ENCODE measurements at regions not wholly inside any gene's neighbourhood (a gene's known extent, or its start where the extent isn't known, plus 50 kb on each side); places are given as distances from the start of the nearest gene placed in this dataset.

DNA sequence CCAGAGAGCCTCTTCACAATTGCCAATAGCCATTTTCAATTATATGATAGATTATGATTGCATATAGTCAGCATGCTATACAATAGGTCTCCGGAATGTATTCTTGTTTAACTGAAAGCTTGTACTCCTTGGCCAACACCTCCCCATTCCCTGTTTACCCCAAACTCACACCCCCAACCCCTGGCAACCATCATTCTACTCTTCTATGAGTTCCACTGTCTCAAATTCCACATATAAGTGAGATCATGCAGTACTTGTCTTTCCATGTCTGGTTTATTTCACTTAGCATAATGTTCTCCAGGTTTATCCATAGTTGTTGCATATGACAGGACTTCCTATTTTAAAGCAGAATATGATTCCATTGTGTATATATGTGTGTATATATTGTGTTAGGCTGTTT, 110.7 kb upstream of the STC2 start:
- TF ChIP-seq, protein P1, sequence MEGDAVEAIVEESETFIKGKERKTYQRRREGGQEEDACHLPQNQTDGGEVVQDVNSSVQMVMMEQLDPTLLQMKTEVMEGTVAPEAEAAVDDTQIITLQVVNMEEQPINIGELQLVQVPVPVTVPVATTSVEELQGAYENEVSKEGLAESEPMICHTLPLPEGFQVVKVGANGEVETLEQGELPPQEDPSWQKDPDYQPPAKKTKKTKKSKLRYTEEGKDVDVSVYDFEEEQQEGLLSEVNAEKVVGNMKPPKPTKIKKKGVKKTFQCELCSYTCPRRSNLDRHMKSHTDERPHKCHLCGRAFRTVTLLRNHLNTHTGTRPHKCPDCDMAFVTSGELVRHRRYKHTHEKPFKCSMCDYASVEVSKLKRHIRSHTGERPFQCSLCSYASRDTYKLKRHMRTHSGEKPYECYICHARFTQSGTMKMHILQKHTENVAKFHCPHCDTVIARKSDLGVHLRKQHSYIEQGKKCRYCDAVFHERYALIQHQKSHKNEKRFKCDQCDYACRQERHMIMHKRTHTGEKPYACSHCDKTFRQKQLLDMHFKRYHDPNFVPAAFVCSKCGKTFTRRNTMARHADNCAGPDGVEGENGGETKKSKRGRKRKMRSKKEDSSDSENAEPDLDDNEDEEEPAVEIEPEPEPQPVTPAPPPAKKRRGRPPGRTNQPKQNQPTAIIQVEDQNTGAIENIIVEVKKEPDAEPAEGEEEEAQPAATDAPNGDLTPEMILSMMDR (conservative IDR thresholded peaks at IDR 0.05) = no peak
- TF ChIP-seq ZFX (IDR thresholded peaks at IDR 0.05) = no peak

Data from C4-2B (cell line).